H9 (cell line): ENCODE measurements at regions not wholly inside any gene's neighbourhood (a gene's known extent, or its start where the extent isn't known, plus 50 kb on each side); places are given as distances from the start of the nearest gene placed in this dataset.

ENCODE experiments used
- DNase-seq: peaks from one replicate; pipeline ENCODE4 v3.0.0-alpha.2; 2017
- H2AFZ ChIP-seq: one replicate; pipeline ENCODE4 v1.6.1; 2013; ENCODE audit warnings: mild to moderate bottlenecking, low read length, control low read depth, moderate library complexity
- H2AK5ac ChIP-seq: 2 replicates; pipeline ENCODE4 v1.6.1; 2013; ENCODE audit warnings: low read length, control low read depth, mixed read lengths; ENCODE audit not compliant: insufficient read length
- H2BK120ac ChIP-seq: one replicate; pipeline ENCODE4 v1.6.1; 2013; ENCODE audit warnings: low read depth, mild to moderate bottlenecking, low read length, control low read depth, inconsistent platforms; ENCODE audit not compliant: poor library complexity, severe bottlenecking
- H2BK12ac ChIP-seq: 2 replicates; pipeline ENCODE4 v1.6.1; 2013; ENCODE audit warnings: low read length, control low read depth, mixed read lengths, low read depth; ENCODE audit not compliant: insufficient read length
- H2BK15ac ChIP-seq: 2 replicates; pipeline ENCODE4 v1.6.1; 2013; ENCODE audit warnings: low read depth, low read length, control low read depth
- H2BK20ac ChIP-seq: one replicate; pipeline ENCODE4 v1.6.1; 2013; ENCODE audit warnings: low read depth, mild to moderate bottlenecking, low read length, control low read depth, inconsistent platforms; ENCODE audit not compliant: poor library complexity, severe bottlenecking
- H2BK5ac ChIP-seq: 2 replicates; pipeline ENCODE4 v1.6.1; 2013; ENCODE audit warnings: low read length, control low read depth, mixed read lengths; ENCODE audit not compliant: insufficient read length
- H3K14ac ChIP-seq: 2 replicates; pipeline ENCODE4 v1.6.1; 2013; ENCODE audit warnings: low read length, control low read depth; ENCODE audit not compliant: insufficient read depth
- H3K18ac ChIP-seq: 2 replicates; pipeline ENCODE4 v1.6.1; 2013; ENCODE audit warnings: low read depth, mild to moderate bottlenecking, mixed read lengths, low read length, control low read depth; ENCODE audit not compliant: insufficient read length
- H3K23ac ChIP-seq: 2 replicates; pipeline ENCODE4 v1.6.1; 2013; ENCODE audit warnings: low read length, control low read depth, mixed read lengths, low read depth; ENCODE audit not compliant: insufficient read length
- H3K23me2 ChIP-seq: 2 replicates; pipeline ENCODE4 v1.6.1; 2013; ENCODE audit warnings: low read depth, mild to moderate bottlenecking, mixed read lengths, low read length, control low read depth; ENCODE audit not compliant: insufficient read length, poor library complexity, severe bottlenecking
- H3K27ac ChIP-seq: 2 replicates; pipeline ENCODE4 v1.5.1; 2013; ENCODE audit warnings: low read length, control low read depth, mixed read lengths, low read depth; ENCODE audit not compliant: insufficient read length
- H3K27me3 ChIP-seq: 2 replicates; pipeline ENCODE4 v1.6.1; 2013; ENCODE audit warnings: low read length, control low read depth, inconsistent platforms; ENCODE audit not compliant: insufficient read depth
- H3K4ac ChIP-seq: 2 replicates; pipeline ENCODE4 v1.6.1; 2013; ENCODE audit warnings: low read depth, mild to moderate bottlenecking, control low read depth, inconsistent platforms, low read length, moderate library complexity
- H3K4me1 ChIP-seq: 2 replicates; pipeline ENCODE4 v1.6.1; 2013; ENCODE audit warnings: low read length, control low read depth, inconsistent platforms; ENCODE audit not compliant: insufficient read depth
- H3K4me2 ChIP-seq: 2 replicates; pipeline ENCODE4 v1.6.1; 2013; ENCODE audit warnings: low read length, control low read depth, mixed read lengths; ENCODE audit not compliant: insufficient read length, insufficient read depth
- H3K56ac ChIP-seq: 2 replicates; pipeline ENCODE4 v1.6.1; 2013; ENCODE audit warnings: low read depth, mild to moderate bottlenecking, mixed read lengths, low read length, control low read depth; ENCODE audit not compliant: insufficient read length
- H3K79me1 ChIP-seq: 2 replicates; pipeline ENCODE4 v1.6.1; 2013; ENCODE audit warnings: low read depth, mild to moderate bottlenecking, moderate library complexity, low read length, control low read depth, inconsistent platforms; ENCODE audit not compliant: insufficient read depth, poor library complexity, severe bottlenecking
- H3K79me2 ChIP-seq: 2 replicates; pipeline ENCODE4 v1.6.1; 2013; ENCODE audit warnings: low read length, control low read depth, inconsistent platforms; ENCODE audit not compliant: insufficient read depth
- H3K9ac ChIP-seq: 2 replicates; pipeline ENCODE4 v1.6.1; 2013; ENCODE audit warnings: low read length, control low read depth, mixed read lengths; ENCODE audit not compliant: insufficient read length; ENCODE audit errors: extremely low read depth
- H3K9me3 ChIP-seq: one replicate; pipeline ENCODE4 v1.6.1; 2013; ENCODE audit warnings: low read depth, low read length, inconsistent platforms; ENCODE audit not compliant: control insufficient read depth
- H3T11ph ChIP-seq: one replicate; pipeline ENCODE4 v1.6.1; 2013; ENCODE audit warnings: mild to moderate bottlenecking, low read length, control low read depth, inconsistent platforms
- H4K20me1 ChIP-seq: one replicate; pipeline ENCODE4 v1.6.1; 2013; ENCODE audit not compliant: control insufficient read depth, insufficient read length, insufficient read depth
- H4K5ac ChIP-seq: 2 replicates; pipeline ENCODE4 v1.6.1; 2013; ENCODE audit warnings: low read depth, mild to moderate bottlenecking, mixed read lengths, low read length, control low read depth; ENCODE audit not compliant: insufficient read length
- H4K8ac ChIP-seq: replicated peaks from 2 replicates; pipeline ENCODE4 v1.6.1; 2013; ENCODE audit warnings: low read length, control low read depth, mixed read lengths, low read depth; ENCODE audit not compliant: insufficient read length
- H4K91ac ChIP-seq: 2 replicates; pipeline ENCODE4 v1.6.1; 2013; ENCODE audit warnings: low read depth, mild to moderate bottlenecking, moderate library complexity, mixed read lengths, low read length, control low read depth; ENCODE audit not compliant: insufficient read length
- H3K27ac Mint-ChIP-seq, 3 experiments: 2 replicates in 2 of 3; 3 replicates in 1 of 3; pipeline ENCODE4 v1.8.0; 2020 to 2021; ENCODE audit warnings: mixed read lengths in 3 of 3, mild to moderate bottlenecking in 1 of 3, moderate library complexity in 1 of 3
- H3K27me3 Mint-ChIP-seq: 2 replicates; pipeline ENCODE4 v1.8.0; 2021; ENCODE audit warnings: low read depth, mild to moderate bottlenecking, moderate library complexity, mixed read lengths
- H3K36me3 Mint-ChIP-seq, 3 experiments: 2 replicates in 2 of 3; 3 replicates in 1 of 3; pipeline ENCODE4 v1.8.0; 2020 to 2021; ENCODE audit warnings: low read depth in 3 of 3, mixed read lengths in 3 of 3; ENCODE audit not compliant: insufficient read depth in 1 of 3
- H3K4me1 Mint-ChIP-seq, 2 experiments: 2 replicates each; pipeline ENCODE4 v1.8.0; 2020; ENCODE audit warnings: mixed read lengths in 2 of 2
- H3K4me3 Mint-ChIP-seq, 2 experiments: 2 replicates in 1 of 2; 3 replicates in 1 of 2; pipeline ENCODE4 v1.8.0; 2020 to 2021; ENCODE audit warnings: mild to moderate bottlenecking in 2 of 2, mixed read lengths in 2 of 2, moderate library complexity in 1 of 2
- H3K9me3 Mint-ChIP-seq, 2 experiments: 2 replicates in 1 of 2; 3 replicates in 1 of 2; pipeline ENCODE4 v1.8.0; 2020; ENCODE audit warnings: mild to moderate bottlenecking in 2 of 2, mixed read lengths in 2 of 2, moderate library complexity in 1 of 2
- WGBS: extraction: QIAGEN DNeasy Blood & Tissue Kit; methylation state at CpG from one replicate; pipeline ENCODE4 v1.1.7; 2013; ENCODE audit warnings: missing lambda C conversion rate, low lambda C conversion rate, mixed read lengths; ENCODE audit not compliant: insufficient read length; ENCODE audit errors: extremely low coverage; 5-methylcytosine and 5-hydroxymethylcytosine counted together
- TF ChIP-seq, protein P1 (sequence below): fragments of 200-600 bp; sonication (generic); conservative IDR thresholded peaks from 3 replicates; pipeline ENCODE4 v1.8.0; 2021; ENCODE audit warnings: antibody characterized with exemption, mild to moderate bottlenecking

DNA sequence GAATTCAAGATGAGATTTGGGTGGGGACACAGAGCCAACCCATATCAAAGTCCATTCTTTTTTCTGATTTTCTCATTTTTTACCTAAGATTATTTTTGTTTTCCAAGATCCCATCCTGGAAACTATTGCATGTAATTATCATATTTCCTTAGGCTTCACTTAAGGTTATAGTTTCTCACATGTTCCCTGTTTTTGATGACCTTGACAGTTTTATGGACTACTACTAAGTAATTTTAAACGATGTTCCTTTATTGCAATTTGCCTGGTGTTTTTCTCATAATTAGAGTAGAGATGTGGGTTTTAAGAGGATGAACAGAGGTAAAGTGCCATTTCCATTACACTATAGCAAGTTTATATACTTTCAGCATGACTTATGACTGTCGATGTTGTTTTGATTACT, 795.1 kb downstream of the FAT4 start:
- Histone ChIP-seq H3K27ac (no peak overlapping the region), H3K9ac (no peak overlapping the region), H3K56ac (no peak overlapping the region), H4K20me1 (no peaks in the 10 kb centered on the region), H2BK15ac (no peak overlapping the region), H3T11ph (no peak overlapping the region), H4K5ac (no peak overlapping the region), H2AFZ (no peak overlapping the region), H3K23me2 (no peaks in the 10 kb centered on the region), H3K4ac (no peak overlapping the region), H3K79me1 (no peaks in the 10 kb centered on the region), H3K4me2 (no peak overlapping the region), H3K23ac (no peak overlapping the region), H2BK120ac (no peak overlapping the region), H4K8ac (no peak overlapping the region), H3K9me3 (no peaks in the 10 kb centered on the region), H3K14ac (no peak overlapping the region), H3K18ac (no peak overlapping the region), H3K27me3 (no peaks in the 10 kb centered on the region), H2BK12ac (no peak overlapping the region), H2BK20ac (no peak overlapping the region), H3K4me1 (no peaks in the 10 kb centered on the region), H4K91ac (no peak overlapping the region), H2AK5ac (no peak overlapping the region), H2BK5ac (no peak overlapping the region), H3K79me2 (no peaks in the 10 kb centered on the region)
- Mint-ChIP-seq H3K9me3 (peaks cover 9 to 20% of the 10 kb centered on the region in 2 experiments; a peak in 4 of 5 replicates), H3K4me1 (no peaks in the 10 kb centered on the region), H3K27me3 (no peaks in the 10 kb centered on the region), H3K36me3 (peaks cover 2 to 10% (median 4%) of the 10 kb centered on the region in 3 experiments; a peak in 4 of 7 replicates), H3K27ac (no peak overlapping the region), H3K4me3 (no peak overlapping the region)
- no peak for DNase-seq
- WGBS: no CpG with 5 or more reads among the region's 2 CpGs
- TF ChIP-seq, protein P1, sequence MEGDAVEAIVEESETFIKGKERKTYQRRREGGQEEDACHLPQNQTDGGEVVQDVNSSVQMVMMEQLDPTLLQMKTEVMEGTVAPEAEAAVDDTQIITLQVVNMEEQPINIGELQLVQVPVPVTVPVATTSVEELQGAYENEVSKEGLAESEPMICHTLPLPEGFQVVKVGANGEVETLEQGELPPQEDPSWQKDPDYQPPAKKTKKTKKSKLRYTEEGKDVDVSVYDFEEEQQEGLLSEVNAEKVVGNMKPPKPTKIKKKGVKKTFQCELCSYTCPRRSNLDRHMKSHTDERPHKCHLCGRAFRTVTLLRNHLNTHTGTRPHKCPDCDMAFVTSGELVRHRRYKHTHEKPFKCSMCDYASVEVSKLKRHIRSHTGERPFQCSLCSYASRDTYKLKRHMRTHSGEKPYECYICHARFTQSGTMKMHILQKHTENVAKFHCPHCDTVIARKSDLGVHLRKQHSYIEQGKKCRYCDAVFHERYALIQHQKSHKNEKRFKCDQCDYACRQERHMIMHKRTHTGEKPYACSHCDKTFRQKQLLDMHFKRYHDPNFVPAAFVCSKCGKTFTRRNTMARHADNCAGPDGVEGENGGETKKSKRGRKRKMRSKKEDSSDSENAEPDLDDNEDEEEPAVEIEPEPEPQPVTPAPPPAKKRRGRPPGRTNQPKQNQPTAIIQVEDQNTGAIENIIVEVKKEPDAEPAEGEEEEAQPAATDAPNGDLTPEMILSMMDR: no peak
